Endothelial cell of umbilical vein (primary cell): ENCODE measurements at regions not wholly inside any gene's neighbourhood (a gene's known extent, or its start where the extent isn't known, plus 50 kb on each side); places are given as distances from the start of the nearest gene placed in this dataset.

Experiments used
- BruUV-seq: library from RNA; stranded (reverse); fragments of 400-500 nt; replicated peaks from 2 replicates; lab custom pipeline; 2021; lab: Mats Ljungman, UMichigan
- CTCF ChIA-PET: fragments of 300-600, 350-600 bp; sonication (Branson Sonifier 250); formaldehyde crosslinking; loops from one replicate; lab custom pipeline; 2021; ENCODE audit warnings: antibody characterized with exemption, inconsistent platforms; lab: Charles Lee
- POLR2A ChIA-PET: fragments of 300-600, 350-600 bp; sonication (Branson Sonifier 250); formaldehyde crosslinking; loops from one replicate; lab custom pipeline; 2021; ENCODE audit warnings: antibody characterized with exemption, inconsistent platforms; lab: Charles Lee
- DNase-seq: peaks from one replicate; pipeline ENCODE4 v3.0.0-alpha.2; 2011; ENCODE audit warnings: low read depth, low spot score
- FAIRE-seq: peaks from 2 replicates; lab custom pipeline; 2011; peaks lifted over from hg19 to GRCh38; lab: Jason Lieb, UNC
- H2AFZ ChIP-seq: 2 replicates; pipeline ENCODE4 v1.6.0; 2012; ENCODE audit warnings: low read depth, low read length, control low read depth, inconsistent platforms
- H3K27ac ChIP-seq: 2 replicates; pipeline ENCODE4 v1.5.1; 2011; ENCODE audit warnings: low read depth, mild to moderate bottlenecking, control low read depth, low read length, moderate library complexity; ENCODE audit not compliant: insufficient read depth
- H3K27me3 ChIP-seq, 2 experiments: 2 replicates each; pipeline versions ENCODE4 v1.6.0 to v1.6.1; 2011; ENCODE audit warnings: low read length in 2 of 2, mixed read lengths in 1 of 2; ENCODE audit not compliant: control insufficient read depth in 2 of 2, insufficient read depth in 2 of 2
- H3K36me3 ChIP-seq, 2 experiments: 2 replicates in 1 of 2; 3 replicates in 1 of 2; pipeline ENCODE4 v1.5.1; 2011; ENCODE audit warnings: low read length in 2 of 2, mild to moderate bottlenecking in 1 of 2, moderate library complexity in 1 of 2; ENCODE audit not compliant: control insufficient read depth in 2 of 2, insufficient read depth in 2 of 2; ENCODE audit errors: extremely low read depth in 1 of 2
- H3K4me1 ChIP-seq: 3 replicates; pipeline ENCODE4 v1.5.1; 2011; ENCODE audit warnings: mild to moderate bottlenecking, low read length; ENCODE audit not compliant: control insufficient read depth, insufficient read depth; ENCODE audit errors: extremely low read depth
- H3K4me2 ChIP-seq: 2 replicates; pipeline ENCODE4 v1.6.1; 2011; ENCODE audit warnings: low read length, control low read depth, mixed read lengths; ENCODE audit not compliant: insufficient read depth
- H3K4me3 ChIP-seq, 3 experiments: fragments of 200-600 bp in 1 of 3; sonication (generic), shearing (Covaris generic) in 1 of 3; replicated peaks in 1 of 3; 2 replicates each; pipeline ENCODE4 v1.5.1; 2011 to 2016; ENCODE audit warnings: control low read depth in 3 of 3, low read length in 3 of 3, mild to moderate bottlenecking in 2 of 3, inconsistent platforms in 1 of 3, low read depth in 1 of 3, moderate library complexity in 1 of 3; ENCODE audit not compliant: insufficient read depth in 1 of 3
- H3K79me2 ChIP-seq: 2 replicates; pipeline ENCODE4 v1.6.0; 2012; ENCODE audit warnings: low read length, inconsistent platforms; ENCODE audit not compliant: control insufficient read depth, insufficient read depth
- H3K9ac ChIP-seq: replicated peaks from 2 replicates; pipeline ENCODE3; 2011; ENCODE audit warnings: low read length, control low read depth; ENCODE audit not compliant: insufficient read depth; ENCODE audit errors: extremely low read depth
- H3K9me1 ChIP-seq: replicated peaks from 3 replicates; pipeline ENCODE4 v1.6.0; 2011; ENCODE audit warnings: mild to moderate bottlenecking, low read length; ENCODE audit not compliant: control insufficient read depth, insufficient read depth; ENCODE audit errors: extremely low read depth
- H3K9me3 ChIP-seq: replicated peaks from 2 replicates; pipeline ENCODE4 v1.5.1; 2012; ENCODE audit warnings: low read length, inconsistent platforms; ENCODE audit not compliant: control insufficient read depth, insufficient read depth
- H4K20me1 ChIP-seq: replicated peaks from 2 replicates; pipeline ENCODE3; 2011; ENCODE audit warnings: mild to moderate bottlenecking, low read length; ENCODE audit not compliant: control insufficient read depth, insufficient read depth; ENCODE audit errors: extremely low read depth
- CTCF ChIP-seq, 2 donors: IDR thresholded peaks; 1 replicate in 1 of 2; 2 replicates in 1 of 2; pipeline ENCODE4 v1.5.1; 2011; ENCODE audit warnings: low read length in 2 of 2, mild to moderate bottlenecking in 2 of 2, moderate library complexity in 2 of 2, control low read depth in 1 of 2, inconsistent platforms in 1 of 2, low read depth in 1 of 2; ENCODE audit not compliant: insufficient read depth in 1 of 2; ENCODE audit errors: extremely low read depth in 1 of 2
- EZH2 ChIP-seq: IDR thresholded peaks from 2 replicates; pipeline ENCODE4 v1.6.1; 2012; ENCODE audit warnings: borderline replicate concordance, low read depth, mild to moderate bottlenecking, moderate library complexity, low read length, inconsistent platforms; ENCODE audit not compliant: severe bottlenecking
- FOS ChIP-seq: IDR thresholded peaks from 2 replicates; pipeline ENCODE4 v1.6.1; 2011; ENCODE audit warnings: mild to moderate bottlenecking, low read length, moderate library complexity, borderline replicate concordance; ENCODE audit not compliant: insufficient read depth
- GATA2 ChIP-seq: IDR thresholded peaks from 2 replicates; pipeline ENCODE4 v1.7.0; 2011; ENCODE audit warnings: low read depth, mild to moderate bottlenecking, moderate library complexity, mixed read lengths, low read length; ENCODE audit not compliant: insufficient read length, insufficient read depth
- JUN ChIP-seq: IDR thresholded peaks from 2 replicates; pipeline ENCODE4 v1.6.1; 2011; ENCODE audit warnings: borderline replicate concordance, low read depth; ENCODE audit not compliant: insufficient read length, insufficient read depth
- MAX ChIP-seq: IDR thresholded peaks from 2 replicates; pipeline ENCODE4 v1.6.1; 2011; ENCODE audit not compliant: insufficient read depth, insufficient read length
- MYC ChIP-seq: IDR thresholded peaks from one replicate; pipeline ENCODE4 v1.6.1; 2011; ENCODE audit warnings: mild to moderate bottlenecking, low read depth, low read length
- POLR2A ChIP-seq: IDR thresholded peaks from 2 replicates; pipeline ENCODE4 v1.6.1; 2012; ENCODE audit warnings: low read depth, mild to moderate bottlenecking, control low read depth, low read length
- POLR2AphosphoS5 ChIP-seq: IDR thresholded peaks from 2 replicates; pipeline ENCODE4 v1.6.1; 2012; ENCODE audit warnings: low read depth, mild to moderate bottlenecking, control low read depth, low read length, moderate library complexity; ENCODE audit not compliant: insufficient read depth
- dilution Hi-C: fragments of 300-500 bp; cut with MboI; formaldehyde crosslinking; loops from one replicate; pipeline ENCODE4 v1.15.0; 2019; ENCODE audit warnings: low sequenced_read_pairs; ENCODE audit not compliant: extremely low pct_ligation_motif_present
- intact Hi-C: fragments of 100-400 bp; cut with micrococcal nuclease; formaldehyde crosslinking; loops from one replicate; pipeline ENCODE4 v1.10.0; 2022

DNA sequence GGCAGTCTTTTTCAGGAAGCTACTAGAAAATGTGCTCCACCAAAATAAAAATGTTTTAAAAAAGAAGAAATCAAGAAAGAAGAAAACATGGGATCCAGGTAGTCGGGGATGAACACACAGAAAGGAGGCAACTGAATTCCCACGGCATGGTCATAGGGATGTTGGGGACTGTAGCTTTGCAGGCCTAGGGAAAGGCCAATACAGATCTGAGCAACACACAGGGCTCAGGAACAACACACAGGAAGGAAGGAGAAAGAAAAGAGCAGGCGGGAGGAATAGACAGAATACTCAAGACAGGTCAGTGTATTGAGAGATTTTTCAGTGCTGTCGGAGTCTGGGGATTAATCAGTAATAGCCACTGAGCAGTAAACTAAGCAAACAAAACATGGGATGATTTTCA, 142.7 kb upstream of the SYT6 start:
- Histone ChIP-seq H3K4me2 (no peak overlapping the region), H2AFZ (no peak overlapping the region), H3K36me3 (no peaks in the 10 kb centered on the region), H4K20me1 (no peaks in the 10 kb centered on the region), H3K9ac (no peak overlapping the region), H3K9me3 (no peaks in the 10 kb centered on the region), H3K4me1 (no peaks in the 10 kb centered on the region), H3K9me1 (no peaks in the 10 kb centered on the region), H3K4me3 (no peak overlapping the region), H3K27me3 (peaks cover 2 to 5% of the 10 kb centered on the region in 2 experiments), H3K27ac (no peak overlapping the region), H3K79me2 (no peaks in the 10 kb centered on the region)
- no peak for FAIRE-seq
- no TSS peak for BruUV-seq
- no peak for DNase-seq
- dilution Hi-C loops: no loop called here
- ChIA-PET CTCF (interaction anchor here (0.8 kb wide), 1 partner anchor 13 kb away, joined by 3 read pairs; no protein-coding TSS in a partner anchor), POLR2A (no interaction called here)
- intact Hi-C loops: no loop called here
- TF ChIP-seq MAX: no peak
- no peak for TF ChIP-seq JUN
- no peak for TF ChIP-seq EZH2
- no peak for TF ChIP-seq GATA2
- no peak for TF ChIP-seq POLR2AphosphoS5
- no peak for TF ChIP-seq CTCF (IDR thresholded peaks at IDR 0.05; ENCODE audit: extremely low read depth in 1 of 2, insufficient read depth in 1 of 2, low read depth in 1 of 2, low read length in 2 of 2)
- no peak for TF ChIP-seq POLR2A
- TF ChIP-seq FOS: no peak
- TF ChIP-seq MYC: no peak
